HFFc6 (cell line): ENCODE measurements at regions not wholly inside any gene's neighbourhood (a gene's known extent, or its start where the extent isn't known, plus 50 kb on each side); places are given as distances from the start of the nearest gene placed in this dataset.

Source experiments
- DNase-seq: peaks from one replicate; pipeline ENCODE4 v3.0.0-alpha.2; 2018
- H3K27ac Mint-ChIP-seq: 2 replicates; pipeline ENCODE4 v1.8.0; 2020; ENCODE audit warnings: mild to moderate bottlenecking, mixed read lengths
- H3K27me3 Mint-ChIP-seq: 2 replicates; pipeline ENCODE4 v1.8.0; 2021; ENCODE audit warnings: mild to moderate bottlenecking, moderate library complexity, mixed read lengths; ENCODE audit not compliant: insufficient read depth
- H3K36me3 Mint-ChIP-seq: 2 replicates; pipeline ENCODE4 v1.8.0; 2021; ENCODE audit warnings: low read depth, mixed read lengths
- H3K4me1 Mint-ChIP-seq: 2 replicates; pipeline ENCODE4 v1.8.0; 2020; ENCODE audit warnings: low read depth, mixed read lengths
- H3K4me3 Mint-ChIP-seq: 2 replicates; pipeline ENCODE4 v1.8.0; 2020; ENCODE audit warnings: mild to moderate bottlenecking, moderate library complexity, mixed read lengths
- H3K9me3 Mint-ChIP-seq: 2 replicates; pipeline ENCODE4 v1.8.0; 2020; ENCODE audit warnings: mild to moderate bottlenecking, mixed read lengths
- CTCF ChIP-seq: fragments of 200-600 bp; sonication (generic); IDR thresholded peaks from 2 replicates; pipeline ENCODE4 v1.5.0; 2021; ENCODE audit warnings: antibody characterized with exemption, mild to moderate bottlenecking

- no peak for TF ChIP-seq CTCF
- DNase-seq: no peak
- Mint-ChIP-seq H3K27me3 (no peaks in the 10 kb centered on the region), H3K36me3 (no peaks in the 10 kb centered on the region), H3K4me3 (no peak overlapping the region), H3K4me1 (no peaks in the 10 kb centered on the region), H3K27ac (no peak overlapping the region), H3K9me3 (peaks cover 30% of the 10 kb centered on the region)
These were observed 478.8 kb downstream of the NEBL start for GRCh38 chr10:20418286-20418685.

- H3K27ac Mint-ChIP-seq: no peak overlapping the region
- peaks cover 30% of the 10 kb centered on the region for H3K9me3 Mint-ChIP-seq
- H3K36me3 Mint-ChIP-seq: no peaks in the 10 kb centered on the region
- no peak overlapping the region for H3K4me3 Mint-ChIP-seq
- no peaks in the 10 kb centered on the region for H3K27me3 Mint-ChIP-seq
- H3K4me1 Mint-ChIP-seq: no peaks in the 10 kb centered on the region
- TF ChIP-seq CTCF: no peak
- no peak for DNase-seq
These were observed 479.3 kb downstream of the NEBL start for GRCh38 chr10:20417791-20418190.

GRCh38 chr10:20415684-20416083 lies 481.4 kb downstream of the NEBL start:
- no peaks in the 10 kb centered on the region for H3K36me3 Mint-ChIP-seq
- no peak overlapping the region for H3K27ac Mint-ChIP-seq
- no peak for DNase-seq
- H3K9me3 Mint-ChIP-seq: peaks cover 30% of the 10 kb centered on the region
- TF ChIP-seq CTCF: no peak
- no peaks in the 10 kb centered on the region for H3K4me1 Mint-ChIP-seq
- H3K27me3 Mint-ChIP-seq: no peaks in the 10 kb centered on the region
- H3K4me3 Mint-ChIP-seq: no peak overlapping the region

- Mint-ChIP-seq H3K9me3 (peaks cover 44% of the 10 kb centered on the region), H3K27ac (no peak overlapping the region), H3K27me3 (no peaks in the 10 kb centered on the region), H3K4me1 (no peaks in the 10 kb centered on the region), H3K4me3 (no peak overlapping the region), H3K36me3 (no peaks in the 10 kb centered on the region)
- no peak for TF ChIP-seq CTCF
- DNase-seq: no peak
These were observed 489.8 kb downstream of the NEBL start for GRCh38 chr10:20407357-20407756.

- Mint-ChIP-seq H3K9me3 (peaks cover 43% of the 10 kb centered on the region), H3K27ac (no peak overlapping the region), H3K4me3 (no peak overlapping the region), H3K36me3 (no peaks in the 10 kb centered on the region), H3K27me3 (no peaks in the 10 kb centered on the region), H3K4me1 (no peaks in the 10 kb centered on the region)
- TF ChIP-seq CTCF: no peak
- DNase-seq: no peak
These were observed 490.6 kb downstream of the NEBL start for GRCh38 chr10:20406281-20407104.
